ENCODE measurements at regions not wholly inside any gene's neighbourhood (a gene's known extent, or its start where the extent isn't known, plus 50 kb on each side); places are given as distances from the start of the nearest gene placed in this dataset.
"Not testable (repeated sequence)": the region's sequence is repeated elsewhere in the genome, so short reads cannot be mapped to it uniquely, and the experiment has no call there.

DNA sequence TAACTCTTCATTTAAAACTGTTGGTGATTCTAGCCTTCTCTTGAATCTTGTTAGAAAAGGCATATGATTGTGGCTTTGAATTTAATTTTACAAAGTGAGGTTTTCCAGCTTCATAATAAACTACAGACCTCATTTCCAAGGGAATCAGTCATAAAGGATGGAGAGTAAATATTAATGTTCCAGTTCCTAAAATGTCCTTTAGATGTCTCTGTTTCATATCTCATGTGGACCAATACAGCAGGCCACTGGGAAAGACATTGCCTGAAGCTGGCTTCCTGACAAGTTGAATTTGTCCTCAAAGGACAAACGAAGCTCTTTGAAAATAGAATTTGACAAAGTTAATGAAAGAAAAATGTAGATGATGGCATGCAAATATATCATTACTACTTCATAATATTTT, 125.4 kb downstream of the ZNF330 start:
- peak; percentile 54 to 62 for DNase-seq

- no peak for DNase-seq
Observed at GRCh38 chr4:141347684-141348083, 127.0 kb downstream of the ZNF330 start.

DNA sequence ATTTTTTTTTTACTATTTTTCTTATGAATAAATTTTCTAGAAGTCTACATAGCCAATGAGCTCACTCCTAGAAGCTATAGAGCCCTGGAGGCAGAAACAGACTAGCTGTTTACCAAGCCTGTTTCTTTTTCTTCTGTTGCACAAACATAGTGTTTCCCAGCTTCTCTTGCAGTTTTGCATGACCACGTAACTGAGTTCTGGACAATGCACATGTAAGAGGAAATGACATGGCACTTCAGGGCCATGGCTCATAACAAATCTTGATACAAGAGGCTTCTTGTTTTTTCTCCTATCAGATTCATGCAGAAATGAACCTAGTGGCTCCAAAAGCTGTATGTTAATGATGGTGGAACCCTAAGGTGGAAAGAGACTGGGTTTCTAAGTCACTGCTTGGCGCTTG, 127.4 kb downstream of the ZNF330 start:
- peak; percentile 82 to 85 for DNase-seq

DNA sequence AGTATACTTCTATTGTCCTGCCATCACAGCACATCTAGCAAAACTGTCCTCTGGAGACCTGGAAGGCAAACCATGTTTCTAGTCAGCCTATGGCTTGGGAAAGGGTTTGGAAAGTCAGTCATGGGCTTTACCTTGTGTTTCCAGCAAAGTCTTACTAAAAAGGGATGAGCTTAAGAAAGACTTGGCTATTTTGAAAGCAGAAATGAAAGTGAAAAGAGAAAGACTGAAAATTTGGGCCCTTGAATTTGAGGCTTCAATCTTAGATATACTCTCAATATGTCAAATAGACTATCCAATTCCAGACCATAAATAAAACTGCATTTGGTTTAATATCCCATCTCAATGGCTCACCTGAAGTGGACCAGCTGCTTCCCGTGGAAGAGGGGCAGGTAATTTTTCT, 127.9 kb downstream of the ZNF330 start:
- DNase-seq = no peak

GRCh38 chr4:141349236-141349635, 128.5 kb downstream of the ZNF330 start:
- DNase-seq = no peak

GRCh38 chr4:141350122-141350905, 129.6 kb downstream of the ZNF330 start:
- no peak for DNase-seq

DNA sequence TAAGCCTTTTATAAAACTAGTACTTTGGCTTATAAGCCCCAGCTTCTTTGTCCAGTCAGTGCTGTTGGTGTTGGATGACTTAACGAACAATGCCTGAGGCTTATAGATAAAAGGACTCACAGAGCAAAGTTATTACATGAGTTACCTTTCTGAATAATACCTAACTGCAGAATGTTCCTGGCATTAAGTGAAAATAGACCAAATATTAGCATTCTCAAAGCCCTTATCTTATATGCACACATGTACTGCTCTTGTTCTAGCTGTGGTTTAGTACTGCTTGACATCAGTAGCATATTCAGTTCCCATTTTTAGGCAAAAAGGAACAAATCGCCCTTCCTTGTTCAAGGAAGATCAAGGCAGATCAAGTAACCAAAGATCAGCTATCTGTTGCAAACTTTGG, 131.6 kb downstream of the ZNF330 start:
- peak; percentile 61 to 75 for DNase-seq

- peak; percentile 80 to 90 for DNase-seq
Observed at GRCh38 chr4:141352909-141353525, 132.3 kb downstream of the ZNF330 start.

DNA sequence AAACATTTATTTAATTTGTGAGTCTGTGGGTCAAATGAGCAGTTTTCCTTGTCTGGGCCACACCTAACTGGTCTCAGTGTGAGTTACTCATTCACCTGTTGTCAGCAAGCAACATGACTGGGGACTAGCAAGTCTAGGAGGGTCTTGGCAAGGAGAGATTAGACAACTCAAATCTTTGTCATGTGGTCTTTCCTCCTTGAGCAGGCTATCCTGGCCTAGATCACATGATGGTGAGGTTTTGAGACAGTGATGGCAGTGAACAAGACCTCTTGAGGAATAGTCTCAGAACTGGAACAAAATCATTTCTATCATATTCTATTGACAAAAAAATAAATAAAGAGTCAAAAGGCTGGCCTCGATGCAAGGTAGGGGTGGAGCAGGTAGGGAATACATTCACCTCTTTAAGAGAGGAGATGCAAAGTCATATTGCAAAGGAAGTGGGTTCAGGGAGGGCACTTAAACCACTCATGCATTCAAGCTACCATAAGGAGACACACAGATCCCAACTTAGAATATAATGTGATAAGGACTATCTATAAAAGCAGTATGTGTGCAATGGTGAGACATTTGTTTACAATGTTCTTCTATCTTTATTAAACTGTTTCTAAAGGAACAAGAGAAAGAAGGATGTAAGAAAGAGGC, 135.7 kb downstream of the ZNF330 start:
- no peak for DNase-seq

- DNase-seq = no peak
Observed at GRCh38 chr4:141356963-141357335, 136.3 kb downstream of the ZNF330 start.

DNA sequence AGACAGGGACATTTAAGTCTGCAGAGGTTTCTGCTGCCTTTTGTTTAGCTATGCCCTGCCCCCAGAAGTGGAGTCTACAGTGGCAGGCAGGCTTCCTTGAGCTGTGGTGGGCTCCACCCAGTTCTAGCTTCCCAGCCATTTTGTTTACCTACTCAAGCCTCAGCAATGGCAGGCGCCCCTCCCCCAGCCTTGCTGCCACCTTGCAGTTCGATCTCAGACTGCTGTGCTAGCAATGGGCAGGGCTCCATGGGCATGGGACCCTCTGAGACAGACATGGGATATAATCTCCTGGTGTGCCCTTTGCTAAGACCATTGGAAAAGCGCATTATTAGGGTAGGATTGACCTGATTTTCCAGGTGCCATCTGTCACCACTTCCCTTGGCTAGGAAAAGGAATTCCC, 147.5 kb downstream of the ZNF330 start:
- DNase-seq = not testable (repeated sequence)

- DNase-seq = no peak
Observed at GRCh38 chr4:141371206-141371605, 150.5 kb downstream of the ZNF330 start.

DNA sequence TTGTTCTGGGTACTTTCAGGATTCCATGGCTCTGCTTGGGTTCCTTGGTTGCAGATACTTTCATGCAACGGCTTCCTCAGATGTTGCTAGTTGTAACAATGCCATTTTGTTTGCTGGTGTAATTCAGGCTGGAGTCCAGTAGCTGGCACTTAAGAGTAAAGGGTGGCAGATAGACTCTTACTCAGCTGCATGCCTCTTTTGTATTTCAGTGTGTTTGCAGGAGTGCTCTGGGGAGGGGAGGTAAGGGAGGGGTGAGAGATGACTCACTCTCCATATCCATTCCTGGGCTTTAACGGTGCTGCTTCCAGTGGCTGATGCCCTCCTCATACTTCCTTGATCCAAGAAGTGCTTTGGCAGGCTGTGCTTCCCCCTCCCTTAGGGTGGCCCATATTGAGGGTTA, 155.2 kb downstream of the ZNF330 start:
- no peak for DNase-seq

GRCh38 chr4:141376769-141377168, 156.1 kb downstream of the ZNF330 start:
- DNase-seq = no peak

DNA sequence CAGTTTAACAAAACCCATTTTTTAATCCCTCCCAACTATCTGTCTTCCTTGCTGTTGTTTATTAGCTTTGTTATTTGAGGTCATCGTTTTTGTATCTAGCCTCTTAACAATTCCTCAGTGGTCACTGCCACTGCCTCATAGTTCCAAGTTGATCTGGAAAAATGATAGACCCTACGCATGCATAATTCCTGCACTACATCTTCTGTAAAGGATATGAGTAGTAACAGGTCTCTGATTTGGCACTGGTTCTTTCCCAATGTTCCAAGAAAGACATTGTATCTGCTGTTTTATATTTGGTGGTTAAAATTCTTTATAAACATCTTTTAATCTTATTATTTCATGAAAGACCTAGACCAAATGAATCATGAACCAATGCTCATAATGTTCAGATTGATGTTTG, 166.6 kb downstream of the ZNF330 start:
- no peak for DNase-seq

- no peak for DNase-seq
Observed at GRCh38 chr4:141388481-141388880, 167.8 kb downstream of the ZNF330 start.

DNA sequence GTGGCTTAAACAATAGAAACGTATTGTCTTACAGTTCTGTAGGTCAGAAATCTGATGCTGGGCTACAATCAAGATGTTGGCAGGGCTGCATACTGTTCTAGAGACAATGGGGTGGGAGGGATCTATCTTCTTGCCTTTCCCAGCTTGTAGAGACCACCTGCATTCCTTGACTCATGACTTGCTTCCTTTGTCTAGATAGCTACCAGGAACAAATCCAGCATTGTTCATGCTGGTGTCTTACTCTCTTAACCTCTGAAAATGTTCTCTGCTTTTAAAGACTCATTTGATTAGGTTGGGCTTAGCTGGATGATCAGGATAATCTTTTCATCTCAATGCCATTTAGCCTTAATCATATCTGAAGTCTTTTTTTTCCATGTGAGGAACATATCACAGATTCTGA, 169.0 kb downstream of the ZNF330 start:
- DNase-seq = no peak

DNA sequence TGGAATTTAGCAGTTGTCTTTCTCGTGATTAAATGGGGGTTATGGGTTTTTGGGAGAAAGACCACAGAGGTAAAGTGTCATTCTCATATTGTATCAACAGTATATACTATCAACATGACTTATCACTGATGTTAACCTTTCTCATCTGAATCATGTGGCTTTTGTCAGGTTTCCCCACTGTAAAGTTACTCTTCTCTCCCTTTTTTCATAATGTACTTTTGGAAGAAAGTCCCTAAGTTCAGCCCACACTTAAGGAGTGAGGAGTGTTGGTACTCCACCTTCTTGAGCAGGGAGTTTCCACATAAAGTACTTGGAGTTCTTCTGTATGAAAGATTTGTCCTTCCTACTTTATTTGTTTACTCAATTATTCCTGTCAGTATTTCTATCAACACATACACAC, 169.9 kb downstream of the ZNF330 start:
- no peak for DNase-seq

GRCh38 chr4:141391293-141391692, 170.6 kb downstream of the ZNF330 start:
- no peak for DNase-seq

DNA sequence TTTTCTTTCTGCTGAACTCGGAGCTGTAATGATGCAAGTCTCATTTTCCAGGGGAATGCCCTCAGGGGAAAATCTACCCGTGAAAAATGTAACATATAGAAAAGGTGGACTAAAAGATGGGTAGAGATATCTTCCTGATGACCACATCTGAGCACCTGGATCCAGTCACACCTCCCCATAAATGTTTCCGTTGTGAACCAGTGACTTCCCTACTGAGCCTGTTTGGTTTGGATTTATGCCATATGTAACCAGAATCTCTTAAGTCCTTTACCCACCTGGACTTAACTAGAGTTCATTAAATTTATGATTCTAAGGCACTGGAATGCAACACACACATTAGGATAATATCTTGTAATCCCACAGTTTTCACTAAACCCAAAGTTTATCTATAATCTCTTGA, 171.1 kb downstream of the ZNF330 start:
- no peak for DNase-seq

- DNase-seq = peak; percentile 14 to 16
Observed at GRCh38 chr4:141395246-141395830, 174.6 kb downstream of the ZNF330 start.

DNA sequence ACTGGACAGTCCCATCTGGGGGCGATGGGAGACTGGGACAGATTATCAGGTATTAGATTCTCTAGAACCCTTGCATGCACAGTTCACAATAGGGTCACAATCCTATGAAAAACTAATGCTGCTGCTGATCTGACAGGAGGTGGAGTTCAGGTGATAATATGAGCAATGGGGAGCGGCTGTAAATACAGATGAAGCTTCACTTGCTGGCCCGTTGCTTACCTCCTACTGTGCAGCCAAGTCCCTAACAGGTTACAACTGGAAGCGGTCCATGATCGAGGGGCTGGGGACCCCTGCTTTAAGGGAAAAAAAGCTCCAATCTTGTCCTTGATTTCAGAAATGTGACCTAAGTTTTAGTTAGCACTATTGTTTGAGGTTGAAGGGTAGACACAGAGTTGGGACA, 175.2 kb downstream of the ZNF330 start:
- DNase-seq = no peak

DNA sequence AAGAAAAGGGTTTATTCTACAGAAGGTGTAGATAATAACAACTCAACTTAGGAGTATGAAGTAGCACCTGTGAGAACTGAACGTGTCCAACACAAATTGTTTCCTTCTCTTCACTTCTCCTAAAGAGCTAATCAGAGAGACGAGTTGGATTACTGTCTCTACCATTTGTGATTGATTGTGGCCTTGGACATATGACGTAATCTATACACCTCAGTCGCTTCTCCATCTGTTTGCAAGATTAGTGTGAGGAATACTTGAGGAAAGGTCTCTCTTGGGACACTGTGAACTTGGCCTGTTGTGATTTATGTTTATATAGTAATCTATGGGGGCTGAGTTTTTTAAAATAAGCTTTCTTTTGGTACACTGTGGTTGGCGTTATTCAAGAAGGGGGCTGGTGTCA, 182.0 kb downstream of the ZNF330 start:
- DNase-seq = no peak

DNA sequence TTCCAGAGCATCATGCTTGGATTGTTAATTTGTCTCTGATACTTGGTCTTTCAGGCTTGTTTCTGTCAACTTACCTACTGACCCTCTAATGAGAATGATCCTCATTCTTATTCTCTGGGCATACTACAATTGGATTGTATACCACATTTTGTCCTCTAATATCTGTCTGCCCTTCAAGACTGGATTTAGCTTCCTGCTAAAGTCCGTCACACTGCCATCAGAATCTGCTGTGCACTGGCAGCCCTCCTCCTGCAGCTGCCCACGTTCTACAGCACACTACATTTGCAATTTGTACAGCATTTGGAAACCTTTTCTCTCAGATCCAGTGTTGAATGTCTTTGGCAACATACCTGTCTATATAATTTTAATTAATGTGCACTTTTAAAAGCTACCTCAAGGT, 183.1 kb downstream of the ZNF330 start:
- DNase-seq = no peak
